ENCODE measurements at regions not wholly inside any gene's neighbourhood (a gene's known extent, or its start where the extent isn't known, plus 50 kb on each side); places are given as distances from the start of the nearest gene placed in this dataset.

DNA sequence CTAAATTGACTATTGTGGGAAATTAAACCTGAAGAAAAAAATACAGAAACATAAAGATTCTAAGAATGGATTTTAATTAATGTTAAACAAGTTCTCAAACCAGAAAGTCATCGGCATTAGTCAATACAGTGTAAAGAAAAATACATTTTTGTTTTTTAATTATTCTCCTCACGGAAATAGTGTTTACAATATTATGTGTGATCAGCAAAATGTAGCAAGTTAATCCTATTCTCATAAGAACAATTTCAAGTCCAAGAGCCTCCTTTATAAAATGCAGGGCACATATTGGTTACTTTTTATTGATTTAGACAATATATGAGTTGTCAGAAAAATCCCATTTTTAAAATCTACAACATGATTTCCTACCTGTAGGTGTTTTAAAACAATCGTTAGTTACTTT, 158.0 kb upstream of the MGAT4C start:
- TF ChIP-seq POLR2AphosphoS5 (IDR thresholded peaks at IDR 0.05) (no peak), POLR2A (IDR thresholded peaks at IDR 0.05) (no peak)
- TF ChIP-seq, protein P1, sequence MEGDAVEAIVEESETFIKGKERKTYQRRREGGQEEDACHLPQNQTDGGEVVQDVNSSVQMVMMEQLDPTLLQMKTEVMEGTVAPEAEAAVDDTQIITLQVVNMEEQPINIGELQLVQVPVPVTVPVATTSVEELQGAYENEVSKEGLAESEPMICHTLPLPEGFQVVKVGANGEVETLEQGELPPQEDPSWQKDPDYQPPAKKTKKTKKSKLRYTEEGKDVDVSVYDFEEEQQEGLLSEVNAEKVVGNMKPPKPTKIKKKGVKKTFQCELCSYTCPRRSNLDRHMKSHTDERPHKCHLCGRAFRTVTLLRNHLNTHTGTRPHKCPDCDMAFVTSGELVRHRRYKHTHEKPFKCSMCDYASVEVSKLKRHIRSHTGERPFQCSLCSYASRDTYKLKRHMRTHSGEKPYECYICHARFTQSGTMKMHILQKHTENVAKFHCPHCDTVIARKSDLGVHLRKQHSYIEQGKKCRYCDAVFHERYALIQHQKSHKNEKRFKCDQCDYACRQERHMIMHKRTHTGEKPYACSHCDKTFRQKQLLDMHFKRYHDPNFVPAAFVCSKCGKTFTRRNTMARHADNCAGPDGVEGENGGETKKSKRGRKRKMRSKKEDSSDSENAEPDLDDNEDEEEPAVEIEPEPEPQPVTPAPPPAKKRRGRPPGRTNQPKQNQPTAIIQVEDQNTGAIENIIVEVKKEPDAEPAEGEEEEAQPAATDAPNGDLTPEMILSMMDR (IDR thresholded peaks at IDR 0.05), result no peak

Data from prostate gland (tissue), 2 donors.